Heart right ventricle (tissue), 16 donors: ENCODE measurements at regions not wholly inside any gene's neighbourhood (a gene's known extent, or its start where the extent isn't known, plus 50 kb on each side); places are given as distances from the start of the nearest gene placed in this dataset.

Experiments
- ATAC-seq, 8 donors: fragments of 200-7000 bp; cut with Tn5 transposase; one replicate each; pipeline ENCODE4 v1.9.1; 2020; ENCODE audit warnings: mild to moderate bottlenecking in 8 of 8, moderate library complexity in 8 of 8, moderate number of reproducible peaks in 1 of 8
- DNase-seq, 2 donors: peaks; one replicate each; pipeline ENCODE4 v3.0.0-alpha.2; 2020
- H3K27ac ChIP-seq, 10 donors: fragments of 200-600 bp; sonication (generic) in 2 of 10; one replicate each; pipeline versions ENCODE4 v1.5.0 to v1.8.0; 2020 to 2022; ENCODE audit warnings: mild to moderate bottlenecking in 3 of 10
- H3K27me3 ChIP-seq, 7 donors: fragments of 200-600 bp; one replicate each; pipeline ENCODE4 v1.8.0; 2021 to 2022; ENCODE audit warnings: mild to moderate bottlenecking in 2 of 7
- H3K36me3 ChIP-seq, 9 donors: fragments of 200-600 bp; sonication (generic) in 1 of 9; one replicate each; pipeline versions ENCODE4 v1.5.0 to v1.8.0; 2020 to 2022; ENCODE audit warnings: mild to moderate bottlenecking in 2 of 9
- H3K4me1 ChIP-seq, 9 donors: fragments of 200-600 bp; sonication (generic) in 1 of 9; one replicate each; pipeline versions ENCODE4 v1.5.0 to v1.8.0; 2020 to 2022; ENCODE audit warnings: mild to moderate bottlenecking in 4 of 9
- H3K4me3 ChIP-seq, 10 donors: fragments of 200-600 bp; sonication (generic) in 2 of 10; one replicate each; pipeline versions ENCODE4 v1.5.0 to v1.8.0; 2020 to 2022; ENCODE audit warnings: mild to moderate bottlenecking in 7 of 10, moderate library complexity in 2 of 10
- H3K9me3 ChIP-seq, 11 donors: fragments of 200-600 bp in 10 of 11; sonication (generic) in 2 of 11; one replicate each; pipeline versions ENCODE4 v1.5.0 to v1.8.0; 2013 to 2022; ENCODE audit warnings: mild to moderate bottlenecking in 2 of 11, control low read depth in 1 of 11, moderate library complexity in 1 of 11
- WGBS, 2 donors: extraction: QIAGEN DNeasy Blood & Tissue Kit; methylation state at CpG; one replicate each; pipeline ENCODE4 v1.1.7; 2013; ENCODE audit warnings: inconsistent platforms in 1 of 2; 5-methylcytosine and 5-hydroxymethylcytosine counted together
- intact Hi-C, 10 donors: fragments of 100-400 bp; cut with DNase I; formaldehyde crosslinking; loops; one replicate each; pipeline versions ENCODE4 v1.11.1 to v1.14.2; 2022
- TF ChIP-seq, protein P1 (sequence below), 9 donors: fragments of 200-600 bp; sonication (generic) in 2 of 9; IDR thresholded peaks; one replicate each; pipeline versions ENCODE4 v1.5.0 to v1.8.0; 2021 to 2022; ENCODE audit warnings: antibody characterized with exemption in 9 of 9, mild to moderate bottlenecking in 5 of 9, moderate library complexity in 1 of 9
- donor health status: Arrhythmogenic right ventricular cardiomyopathy.
- donor health status: ischemic (EF 13 %, LVEDD 7.1; RV severe dilation, severe dysfunction).
- donor health status: healthy with polysubstance abuse.
- donor health status: DM: no; HTN: yes; CAD: no.
- donor health status: DM: no; HTN: no; CAD: no.
- donor health status: ischemic (EF 25% LVEDD 6.9; RV normal size, moderate dysfunction).
- donor health status: ischemic (EF 25% LVEDD 5.7; RV mildly dilated, moderate dysfunction).
- donor health status: healthy.
- donor health status: DM: yes; HTN: yes; CAD: no.
- donor health status: Ischemic cardiomyopathy.
- donor health status: ischemic (EF 35%, LVEDD 5.7; RV mildly dilated, moderate dysfunction).
- donor health status: nonischemic (EF 11% LVEDD 7.7; RV severe dilation, severe dysfunction).
- donor health status: DM: yes; HTN: yes; CAD: no.
- donor health status: PGD.
- donor health status: ischemic (EF 29% LVEDD 5.4; RV normal size, mild dysfunction).
- donor health status: nonischemic (EF 23%, LVEDD 6.1; RV moderate dilation, normal function).

DNA sequence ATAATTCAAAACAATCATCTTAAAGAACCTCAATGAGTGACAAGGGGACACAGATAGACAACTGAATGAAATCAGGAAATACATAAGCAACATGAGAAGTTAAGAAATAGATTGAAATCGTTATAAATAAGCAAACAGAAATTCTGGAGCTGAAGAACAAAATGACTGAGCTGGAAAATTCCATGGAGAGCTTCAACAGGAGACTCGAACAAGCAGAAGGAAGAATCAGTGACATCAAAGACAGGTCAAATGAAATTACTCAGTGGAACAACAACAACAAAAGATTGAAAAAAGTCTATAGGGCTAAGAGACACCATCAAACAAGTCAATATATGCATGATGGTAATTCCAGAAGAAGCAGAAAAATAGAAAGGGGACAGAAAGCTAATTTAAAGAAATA, 89.5 kb upstream of the ALKAL2 start:
- Histone ChIP-seq H3K4me1 (no peaks in the 10 kb centered on the region), H3K36me3 (no peaks in the 10 kb centered on the region), H3K27me3 (peaks cover 0 to 45% (median 18%) of the 10 kb centered on the region in 7 donors), H3K4me3 (no peak overlapping the region), H3K27ac (no peak overlapping the region), H3K9me3 (peaks cover 0 to 22% (median 10%) of the 10 kb centered on the region in 11 donors)
- WGBS, 2 donors, result 52 to 54% methylated on average over 2 of the region's 2 CpGs
- intact Hi-C loops, result no loop called here
- ATAC-seq, result no peak
- TF ChIP-seq, protein P1, sequence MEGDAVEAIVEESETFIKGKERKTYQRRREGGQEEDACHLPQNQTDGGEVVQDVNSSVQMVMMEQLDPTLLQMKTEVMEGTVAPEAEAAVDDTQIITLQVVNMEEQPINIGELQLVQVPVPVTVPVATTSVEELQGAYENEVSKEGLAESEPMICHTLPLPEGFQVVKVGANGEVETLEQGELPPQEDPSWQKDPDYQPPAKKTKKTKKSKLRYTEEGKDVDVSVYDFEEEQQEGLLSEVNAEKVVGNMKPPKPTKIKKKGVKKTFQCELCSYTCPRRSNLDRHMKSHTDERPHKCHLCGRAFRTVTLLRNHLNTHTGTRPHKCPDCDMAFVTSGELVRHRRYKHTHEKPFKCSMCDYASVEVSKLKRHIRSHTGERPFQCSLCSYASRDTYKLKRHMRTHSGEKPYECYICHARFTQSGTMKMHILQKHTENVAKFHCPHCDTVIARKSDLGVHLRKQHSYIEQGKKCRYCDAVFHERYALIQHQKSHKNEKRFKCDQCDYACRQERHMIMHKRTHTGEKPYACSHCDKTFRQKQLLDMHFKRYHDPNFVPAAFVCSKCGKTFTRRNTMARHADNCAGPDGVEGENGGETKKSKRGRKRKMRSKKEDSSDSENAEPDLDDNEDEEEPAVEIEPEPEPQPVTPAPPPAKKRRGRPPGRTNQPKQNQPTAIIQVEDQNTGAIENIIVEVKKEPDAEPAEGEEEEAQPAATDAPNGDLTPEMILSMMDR (IDR thresholded peaks at IDR 0.05), result no peak
- no peak for DNase-seq

DNA sequence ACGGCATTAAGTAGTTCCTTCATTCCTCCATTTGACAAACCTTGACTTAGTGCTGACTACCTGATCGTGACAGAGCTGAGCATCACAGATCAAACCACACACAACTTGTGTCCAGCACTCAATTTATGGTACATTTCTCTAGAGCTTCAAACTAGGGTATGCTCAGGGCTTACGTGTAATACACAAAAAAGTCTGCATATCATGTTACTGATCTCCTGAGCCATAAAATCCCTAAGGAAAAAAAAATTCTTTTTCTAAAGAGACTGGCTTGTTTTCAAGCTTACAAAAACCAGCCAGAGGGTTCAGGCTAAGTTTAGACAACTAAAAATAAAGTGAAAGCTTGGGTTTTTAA, 88.0 kb upstream of the ALKAL2 start:
- H3K4me1 ChIP-seq, result no peaks in the 10 kb centered on the region
- DNase-seq (no peak), ATAC-seq (no peak)
- no peak overlapping the region for H3K4me3 ChIP-seq
- intact Hi-C loops, result no loop called here
- TF ChIP-seq, protein P1 (IDR thresholded peaks at IDR 0.05), result no peak
- WGBS, 2 donors, result 63 to 68% methylated on average over 3 of the region's 3 CpGs
- H3K36me3 ChIP-seq, result no peaks in the 10 kb centered on the region
- peaks cover 0 to 22% (median 10%) of the 10 kb centered on the region in 11 donors for H3K9me3 ChIP-seq
- no peak overlapping the region for H3K27ac ChIP-seq
- peaks cover 0 to 30% (median 5%) of the 10 kb centered on the region in 7 donors for H3K27me3 ChIP-seq

DNA sequence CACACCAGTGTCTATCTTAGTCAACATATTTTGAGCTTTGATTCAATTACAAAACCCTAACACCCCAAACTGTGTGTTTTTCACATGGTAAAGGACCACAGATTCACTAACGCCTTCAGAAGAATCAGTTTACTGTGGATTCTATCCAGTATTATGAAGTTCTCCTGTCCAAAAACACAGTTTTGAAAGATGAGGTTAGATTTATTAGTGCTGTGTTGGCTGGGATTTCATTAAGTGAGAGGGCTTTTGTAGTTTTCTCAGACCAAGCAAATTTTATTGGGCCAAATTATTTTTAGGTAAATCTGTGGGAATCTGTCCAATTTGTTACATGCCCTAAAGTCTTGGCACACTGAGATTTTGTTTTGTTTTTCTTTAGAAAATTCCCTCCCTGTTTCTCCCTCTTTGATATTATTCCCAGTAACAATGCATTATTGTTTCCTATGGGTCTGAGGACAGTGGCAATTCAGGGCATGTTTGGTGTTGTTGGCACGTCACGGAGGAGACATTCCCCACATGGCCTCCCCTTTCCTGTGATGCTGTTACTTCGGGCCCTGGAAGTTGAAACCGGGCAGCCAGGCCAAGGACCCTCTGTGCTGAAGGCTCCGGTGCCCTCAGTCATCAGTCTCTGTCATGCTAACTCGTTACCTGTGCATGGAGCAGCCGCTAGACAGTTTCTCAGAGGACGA, 87.5 kb upstream of the ALKAL2 start:
- no peaks in the 10 kb centered on the region for H3K36me3 ChIP-seq
- H3K4me1 ChIP-seq, result no peaks in the 10 kb centered on the region
- WGBS, 2 donors, result 62 to 71% methylated on average over 9 of the region's 9 CpGs
- DNase-seq (no peak), ATAC-seq (no peak)
- H3K27me3 ChIP-seq, result peaks cover 0 to 25% (median 4%) of the 10 kb centered on the region in 7 donors
- TF ChIP-seq, protein P1 (IDR thresholded peaks at IDR 0.05), result no peak
- no peak overlapping the region for H3K4me3 ChIP-seq
- H3K9me3 ChIP-seq, result peaks cover 0 to 22% (median 10%) of the 10 kb centered on the region in 11 donors
- intact Hi-C loops, result no loop called here
- no peak overlapping the region for H3K27ac ChIP-seq

DNA sequence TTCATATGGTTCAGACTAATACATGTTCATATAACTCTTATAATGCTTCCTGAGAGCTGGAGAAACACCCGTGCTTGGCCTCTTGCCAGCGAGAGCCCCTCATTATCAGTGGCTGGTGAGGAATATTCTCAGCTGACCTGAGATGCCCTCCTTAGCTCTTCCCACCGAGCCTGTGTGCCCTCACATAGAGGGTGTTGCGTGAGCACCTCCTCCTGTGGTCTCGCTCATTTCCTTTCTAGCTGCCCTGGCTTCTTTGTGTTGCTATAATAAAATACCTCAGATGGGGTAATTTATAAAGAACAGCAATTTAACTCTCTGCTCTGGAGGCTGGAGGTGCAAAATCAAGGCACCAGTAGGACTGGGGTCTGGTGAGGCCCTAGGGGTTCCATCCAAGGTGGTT, 80.5 kb upstream of the ALKAL2 start:
- H3K4me3 ChIP-seq, result no peak overlapping the region
- TF ChIP-seq, protein P1 (IDR thresholded peaks at IDR 0.05), result no peak
- H3K4me1 ChIP-seq, result no peaks in the 10 kb centered on the region
- peaks cover 0 to 7% (median 0%) of the 10 kb centered on the region in 11 donors for H3K9me3 ChIP-seq
- 51 to 53% methylated on average over 5 of the region's 5 CpGs for WGBS, 2 donors
- DNase-seq, result no peak
- intact Hi-C loops, result no loop called here
- peaks cover 0 to 8% (median 0%) of the 10 kb centered on the region in 7 donors for H3K27me3 ChIP-seq
- no peak overlapping the region for H3K27ac ChIP-seq
- no peak for ATAC-seq
- no peaks in the 10 kb centered on the region for H3K36me3 ChIP-seq
